ENCODE measurements at regions not wholly inside any gene's neighbourhood (a gene's known extent, or its start where the extent isn't known, plus 50 kb on each side); places are given as distances from the start of the nearest gene placed in this dataset.

DNA sequence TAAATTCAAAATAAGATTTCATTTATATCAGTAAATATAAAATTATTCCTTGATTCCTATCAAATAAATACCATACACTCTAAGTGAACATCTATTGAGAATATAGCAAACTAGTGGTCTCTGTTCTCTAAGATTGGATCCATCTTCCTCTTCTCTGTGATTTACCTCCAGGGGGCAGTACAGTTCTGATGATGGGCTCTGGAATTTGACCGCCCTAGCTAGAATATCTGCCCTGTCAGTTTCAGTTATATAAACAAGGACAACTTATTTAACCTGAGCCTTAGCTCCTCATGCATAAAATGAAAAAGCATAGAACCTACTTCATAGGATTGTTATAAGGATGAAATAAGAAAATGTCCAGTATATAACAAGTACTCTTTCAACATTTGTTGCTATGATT, 171.1 kb upstream of the CCDC54 start:
- in situ Hi-C loops (cut with HindIII; ENCODE audit: low pct_unique_long_range_greater_than_20kb, low sequenced_read_pairs) = no loop called here
- no peak for TF ChIP-seq JUND (IDR thresholded peaks at IDR 0.05; ENCODE audit: low read depth)
- DNase-seq (ENCODE audit: low read depth in 1 of 2, low spot score in 1 of 2) = peak in 1 of 2 experiments; percentile 69

DNA sequence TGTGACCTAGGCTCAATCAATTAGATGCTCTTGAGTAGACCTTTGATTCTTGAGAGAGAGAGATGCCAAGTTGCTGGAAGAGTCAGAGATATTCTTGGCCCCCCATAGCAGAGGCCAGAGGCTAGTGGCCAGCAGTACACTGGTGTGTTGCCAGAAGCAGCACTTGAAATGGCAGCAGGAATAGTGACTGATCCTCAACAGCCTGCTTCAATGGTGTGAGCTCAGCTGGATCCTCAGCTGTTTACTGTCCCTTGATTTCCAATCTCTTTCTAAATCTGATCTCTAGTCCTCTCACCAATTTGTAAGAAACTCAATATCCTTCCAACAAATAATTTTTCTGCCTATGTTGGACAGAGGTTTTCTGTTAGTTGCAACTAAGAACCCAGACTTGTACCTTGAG, 170.3 kb upstream of the CCDC54 start:
- in situ Hi-C loops (cut with HindIII; ENCODE audit: low pct_unique_long_range_greater_than_20kb, low sequenced_read_pairs) = no loop called here
- no peak for TF ChIP-seq JUND (IDR thresholded peaks at IDR 0.05; ENCODE audit: low read depth)
- DNase-seq (ENCODE audit: low read depth in 1 of 2, low spot score in 1 of 2) = no peak

DNA sequence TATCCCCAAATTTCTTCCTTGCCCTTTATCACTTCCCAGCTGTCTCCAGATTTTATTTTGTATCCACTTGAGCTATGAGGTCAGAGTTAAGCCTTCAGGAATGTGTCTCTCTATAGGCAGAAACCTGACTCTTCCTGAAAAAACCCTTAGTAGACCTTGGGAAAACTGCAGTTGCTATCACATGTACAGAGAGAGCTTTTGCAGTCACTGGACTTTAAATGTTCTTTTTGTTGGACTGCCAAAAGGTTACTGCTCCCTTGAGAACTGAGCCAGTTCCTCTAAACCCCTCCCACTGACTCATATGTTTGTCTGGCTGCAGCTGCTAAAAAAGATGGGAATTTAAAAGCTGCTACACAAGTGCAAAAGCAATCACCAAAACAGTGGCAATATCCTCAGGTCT, 169.1 kb upstream of the CCDC54 start:
- in situ Hi-C loops (cut with HindIII; ENCODE audit: low pct_unique_long_range_greater_than_20kb, low sequenced_read_pairs) = no loop called here

DNA sequence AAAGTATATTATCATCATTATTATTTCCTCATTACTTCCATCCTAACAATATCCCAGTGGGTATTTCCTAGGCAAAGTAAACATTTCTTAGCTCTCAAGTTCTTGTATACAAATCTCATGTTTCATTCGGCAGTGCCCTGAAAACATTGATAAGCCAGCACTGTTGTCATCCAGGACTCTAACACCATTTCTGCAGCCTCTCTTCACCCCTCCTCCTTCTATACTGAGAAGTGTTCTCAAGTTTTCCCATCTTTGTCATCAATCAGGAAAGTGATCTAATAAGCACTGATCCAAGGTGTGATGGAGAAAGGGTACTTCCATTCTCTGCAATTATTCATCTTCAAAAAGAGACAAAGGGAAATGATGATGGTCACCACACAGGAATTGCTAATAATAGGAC, 168.4 kb upstream of the CCDC54 start:
- in situ Hi-C loops (cut with HindIII; ENCODE audit: low pct_unique_long_range_greater_than_20kb, low sequenced_read_pairs) = no loop called here
- TF ChIP-seq JUND (IDR thresholded peaks at IDR 0.05; ENCODE audit: low read depth) = no peak
- DNase-seq (ENCODE audit: low read depth in 1 of 2, low spot score in 1 of 2) = no peak

More for the DNA sequence above, 169.1 kb upstream of the CCDC54 start:
- DNase-seq (ENCODE audit: low read depth in 1 of 2, low spot score in 1 of 2) = peak in 1 of 2 experiments; percentile 17
- TF ChIP-seq JUND (IDR thresholded peaks at IDR 0.05; ENCODE audit: low read depth) = no peak

DNA sequence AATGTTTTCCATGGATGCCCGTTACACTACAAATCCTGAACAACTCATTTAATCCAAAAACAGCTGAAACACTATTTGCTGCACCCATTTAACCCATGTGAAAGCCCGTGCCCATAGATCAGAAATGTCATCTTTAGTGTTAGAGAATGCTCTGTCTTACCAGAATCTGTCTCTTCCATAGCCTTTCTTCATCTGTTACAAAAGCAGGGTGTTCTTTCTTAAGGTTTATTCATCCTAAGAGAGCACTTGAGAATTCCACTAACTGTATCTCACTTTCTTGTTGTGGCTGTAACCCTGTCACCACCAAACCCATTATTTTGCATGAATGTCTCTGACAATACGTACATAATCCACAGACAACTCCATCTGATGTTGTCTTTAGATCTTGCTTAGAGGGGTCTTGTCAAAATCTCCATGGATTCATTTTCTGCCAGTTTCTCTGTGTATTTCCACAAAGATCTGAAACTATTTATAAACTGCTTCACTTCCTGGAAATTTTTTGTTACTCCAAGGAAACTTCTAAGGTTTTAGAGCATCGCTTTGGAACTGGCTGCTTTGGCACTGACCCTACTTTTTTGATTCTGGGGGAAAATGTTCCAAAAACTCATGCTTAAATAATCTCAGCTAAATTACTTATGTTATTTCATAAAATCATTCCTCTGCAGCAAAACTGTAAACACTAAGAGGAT, 167.8 kb upstream of the CCDC54 start:
- TF ChIP-seq JUND (IDR thresholded peaks at IDR 0.05; ENCODE audit: low read depth) = no peak
- in situ Hi-C loops (cut with HindIII; ENCODE audit: low pct_unique_long_range_greater_than_20kb, low sequenced_read_pairs) = no loop called here
- no peak for DNase-seq (ENCODE audit: low read depth in 1 of 2, low spot score in 1 of 2)

DNA sequence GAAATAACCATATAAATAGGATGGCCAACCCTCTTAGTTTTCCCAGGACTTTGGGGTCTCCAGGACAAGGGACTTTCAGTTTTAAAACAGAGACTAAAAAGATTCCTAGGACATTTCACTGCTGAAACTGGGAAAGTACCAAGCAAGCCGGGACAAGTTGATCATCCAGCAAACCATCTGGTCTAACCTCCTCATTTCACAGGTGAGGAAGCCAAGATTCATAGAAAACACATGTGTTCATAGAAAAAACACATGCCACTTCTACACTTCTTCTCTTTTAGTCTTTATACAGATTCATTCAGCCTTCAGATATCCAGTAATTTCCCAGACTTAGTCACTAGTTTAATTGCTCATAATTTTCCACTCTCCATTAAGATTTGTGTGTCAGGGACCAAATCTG, 165.6 kb upstream of the CCDC54 start:
- in situ Hi-C loops (cut with HindIII; ENCODE audit: low pct_unique_long_range_greater_than_20kb, low sequenced_read_pairs) = no loop called here
- no peak for DNase-seq (ENCODE audit: low read depth in 1 of 2, low spot score in 1 of 2)
- TF ChIP-seq JUND (IDR thresholded peaks at IDR 0.05; ENCODE audit: low read depth) = no peak

DNA sequence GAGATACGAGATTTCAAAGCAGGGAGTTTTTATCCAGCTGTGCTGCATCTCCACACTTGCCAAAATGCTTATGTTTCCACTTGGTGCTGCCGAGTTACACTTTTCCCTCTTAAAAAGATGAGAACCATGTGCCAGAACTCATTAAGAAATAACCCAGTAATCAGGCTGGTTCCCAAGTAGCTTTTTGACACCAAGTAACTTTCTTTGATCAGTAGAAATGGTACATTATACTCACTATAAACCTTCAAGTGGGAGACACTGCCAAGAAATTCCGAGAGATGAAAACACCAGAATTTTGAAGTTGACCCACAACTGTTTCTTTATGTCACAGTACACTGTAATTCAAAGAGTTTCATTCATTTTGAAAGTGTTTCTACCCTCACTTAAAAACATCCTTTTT, 164.6 kb upstream of the CCDC54 start:
- TF ChIP-seq JUND (IDR thresholded peaks at IDR 0.05; ENCODE audit: low read depth) = no peak
- in situ Hi-C loops (cut with HindIII; ENCODE audit: low pct_unique_long_range_greater_than_20kb, low sequenced_read_pairs) = no loop called here
- DNase-seq (ENCODE audit: low read depth in 1 of 2, low spot score in 1 of 2) = no peak

DNA sequence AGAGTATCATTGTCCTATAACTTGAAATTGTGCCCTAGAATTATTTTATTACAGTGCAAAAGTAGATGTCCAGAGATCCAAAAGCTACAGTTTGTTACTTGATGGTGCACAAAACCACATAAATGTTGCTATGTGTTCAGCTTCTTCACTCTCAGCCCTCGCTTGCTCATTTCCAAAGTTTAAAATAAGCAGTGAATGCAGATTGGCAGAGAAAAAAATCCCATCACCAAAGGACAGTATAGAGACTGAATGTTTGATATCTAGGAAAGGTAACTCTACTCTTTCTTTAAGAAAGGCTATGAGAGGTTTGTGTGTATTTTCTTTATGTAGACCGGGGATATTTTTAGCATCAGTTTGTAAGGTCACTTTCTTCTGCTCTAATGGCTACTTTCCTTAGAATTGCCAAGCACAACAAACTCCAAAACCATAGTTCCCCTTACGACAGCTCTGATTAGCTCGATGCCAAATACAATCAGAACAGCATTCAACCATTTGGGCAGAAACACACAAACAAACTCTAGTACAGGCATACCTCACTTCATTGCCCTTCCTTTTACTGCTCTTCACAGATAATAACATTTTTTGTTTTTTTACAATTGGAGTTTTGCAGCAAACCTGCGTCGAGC, 164.1 kb upstream of the CCDC54 start:
- in situ Hi-C loops (cut with HindIII; ENCODE audit: low pct_unique_long_range_greater_than_20kb, low sequenced_read_pairs) = no loop called here
- TF ChIP-seq JUND (IDR thresholded peaks at IDR 0.05; ENCODE audit: low read depth) = no peak
- no peak for DNase-seq (ENCODE audit: low read depth in 1 of 2, low spot score in 1 of 2)

DNA sequence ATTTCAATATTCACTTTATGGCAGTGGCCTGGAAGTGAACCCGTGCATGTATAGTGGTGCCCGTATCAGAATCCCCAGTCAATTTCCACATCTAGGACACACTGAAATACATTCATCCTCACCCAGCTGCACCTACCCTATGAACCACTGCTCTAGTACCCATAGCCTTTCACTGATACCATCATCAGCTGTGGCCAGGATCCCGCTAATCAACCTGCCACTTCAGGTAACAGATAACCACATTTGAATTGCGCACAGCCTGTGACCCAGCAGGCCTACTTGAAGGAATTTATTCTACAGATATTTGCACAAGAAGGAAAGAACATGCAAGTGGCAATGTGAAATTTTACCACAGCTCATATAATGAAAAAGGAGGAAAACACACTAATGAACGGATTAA, 161.0 kb upstream of the CCDC54 start:
- in situ Hi-C loops (cut with HindIII; ENCODE audit: low pct_unique_long_range_greater_than_20kb, low sequenced_read_pairs) = no loop called here
- no peak for TF ChIP-seq JUND (IDR thresholded peaks at IDR 0.05; ENCODE audit: low read depth)
- DNase-seq (ENCODE audit: low read depth in 1 of 2, low spot score in 1 of 2) = no peak

DNA sequence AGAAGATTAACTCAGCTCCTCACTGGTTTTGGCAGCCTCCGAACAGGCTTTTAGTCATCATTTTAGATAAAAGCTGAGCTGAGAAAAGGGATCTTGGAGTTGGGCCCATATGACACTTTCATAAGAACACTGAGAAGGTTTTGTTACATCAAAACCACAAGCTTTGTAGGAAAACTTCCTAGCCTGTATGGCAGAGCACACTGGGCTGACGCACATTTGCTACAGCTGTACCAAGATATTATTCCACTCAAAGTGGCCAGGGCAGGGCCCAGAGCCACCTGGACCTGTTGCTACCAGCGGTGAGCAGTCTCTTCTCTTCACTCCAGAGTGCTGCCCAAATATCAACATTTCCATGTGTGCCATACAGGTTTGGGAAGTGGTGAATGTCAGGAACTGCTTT, 160.5 kb upstream of the CCDC54 start:
- DNase-seq (ENCODE audit: low read depth in 1 of 2, low spot score in 1 of 2) = no peak
- in situ Hi-C loops (cut with HindIII; ENCODE audit: low pct_unique_long_range_greater_than_20kb, low sequenced_read_pairs) = no loop called here
- no peak for TF ChIP-seq JUND (IDR thresholded peaks at IDR 0.05; ENCODE audit: low read depth)

DNA sequence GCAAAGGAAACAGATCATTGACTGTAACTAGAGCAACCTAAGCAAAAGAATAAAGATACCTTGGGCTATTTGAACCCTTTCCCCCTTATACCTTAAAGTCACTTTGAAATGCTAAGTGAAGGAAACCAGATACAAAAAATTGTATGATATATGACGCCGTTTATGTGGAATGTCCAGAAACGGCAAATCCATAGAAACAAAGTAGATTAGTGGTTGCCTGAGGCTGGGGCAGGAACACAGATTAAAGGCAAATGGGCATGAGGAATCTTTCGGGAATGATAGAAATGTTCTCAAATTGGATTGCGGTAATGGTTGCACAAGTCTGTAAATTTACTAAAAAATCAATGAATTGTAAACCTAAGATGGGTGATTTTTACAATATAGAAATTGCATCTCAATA, 160.1 kb upstream of the CCDC54 start:
- DNase-seq (ENCODE audit: low read depth in 1 of 2, low spot score in 1 of 2) = no peak
- TF ChIP-seq JUND (IDR thresholded peaks at IDR 0.05; ENCODE audit: low read depth) = no peak
- in situ Hi-C loops (cut with HindIII; ENCODE audit: low pct_unique_long_range_greater_than_20kb, low sequenced_read_pairs) = no loop called here

DNA sequence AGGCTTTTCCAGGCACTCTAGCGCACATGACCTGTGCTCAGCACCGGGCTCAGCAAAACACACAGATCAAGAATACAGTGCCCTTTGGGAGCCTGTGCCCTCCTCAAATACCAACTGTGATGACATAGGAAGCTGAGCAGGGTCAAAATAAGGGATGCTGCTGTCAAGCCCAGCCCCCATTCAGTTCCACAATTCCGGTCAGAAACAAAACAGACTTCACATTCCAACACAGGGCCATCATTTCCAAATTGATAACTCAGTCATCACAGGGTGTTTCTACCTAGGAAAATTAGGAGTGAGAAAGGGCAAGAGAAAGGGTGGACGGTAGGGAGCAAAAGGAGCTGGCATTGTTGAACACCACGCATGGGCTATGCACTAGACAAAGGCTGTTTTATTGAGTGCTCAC, 158.4 kb upstream of the CCDC54 start:
- in situ Hi-C loops (cut with HindIII; ENCODE audit: low pct_unique_long_range_greater_than_20kb, low sequenced_read_pairs) = no loop called here
- DNase-seq (ENCODE audit: low read depth in 1 of 2, low spot score in 1 of 2) = no peak
- TF ChIP-seq JUND (IDR thresholded peaks at IDR 0.05; ENCODE audit: low read depth) = no peak

DNA sequence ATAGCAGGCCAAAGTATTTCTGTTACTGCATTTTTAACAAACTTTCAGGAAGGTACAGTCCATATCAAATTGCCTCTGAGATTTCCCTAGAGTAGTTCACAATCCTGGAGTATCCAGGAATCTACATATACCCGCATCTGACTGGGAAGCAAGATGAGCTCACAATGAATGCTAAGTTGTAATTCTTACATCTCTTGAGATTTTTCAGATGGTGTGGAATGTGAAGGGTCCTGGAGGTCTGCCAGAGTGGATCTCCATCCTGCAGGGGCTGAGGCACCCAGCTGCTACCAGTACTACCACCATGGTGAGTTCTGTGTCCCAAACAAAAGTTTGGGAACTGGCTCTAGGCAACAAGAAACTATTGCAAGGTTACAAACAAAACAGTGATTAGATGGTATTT, 156.7 kb upstream of the CCDC54 start:
- TF ChIP-seq JUND (IDR thresholded peaks at IDR 0.05; ENCODE audit: low read depth) = no peak
- in situ Hi-C loops (cut with HindIII; ENCODE audit: low pct_unique_long_range_greater_than_20kb, low sequenced_read_pairs) = no loop called here
- DNase-seq (ENCODE audit: low read depth in 1 of 2, low spot score in 1 of 2) = no peak

DNA sequence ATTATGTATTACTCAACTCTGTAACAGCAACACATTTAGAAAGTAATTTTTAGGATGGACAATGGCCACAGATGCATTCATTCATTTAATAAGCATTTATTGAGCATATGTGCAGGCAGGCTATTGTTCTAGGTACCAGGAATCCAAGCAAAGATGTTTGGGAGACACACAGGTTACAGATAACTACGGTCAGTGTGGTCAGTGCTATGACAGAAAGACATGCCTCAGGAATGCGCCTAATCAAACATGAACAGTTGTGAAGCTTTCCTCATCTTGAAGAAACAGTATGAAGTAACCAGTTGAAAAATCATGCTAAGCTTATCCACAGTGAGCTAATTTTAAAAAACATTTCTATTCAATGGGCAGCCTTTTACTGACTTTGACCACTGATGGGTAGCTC, 155.4 kb upstream of the CCDC54 start:
- no peak for DNase-seq (ENCODE audit: low read depth in 1 of 2, low spot score in 1 of 2)
- in situ Hi-C loops (cut with HindIII; ENCODE audit: low pct_unique_long_range_greater_than_20kb, low sequenced_read_pairs) = no loop called here
- no peak for TF ChIP-seq JUND (IDR thresholded peaks at IDR 0.05; ENCODE audit: low read depth)
